ENCODE measurements at regions not wholly inside any gene's neighbourhood (a gene's known extent, or its start where the extent isn't known, plus 50 kb on each side); places are given as distances from the start of the nearest gene placed in this dataset.

- Histone ChIP-seq H3K9me2 (ENCODE audit: insufficient read depth) (no peaks in the 10 kb centered on the region), H3K4me2 (ENCODE audit: low read length) (no peak overlapping the region), H3K27me3 (ENCODE audit: insufficient read depth, low read length) (no peaks in the 10 kb centered on the region), H3K79me2 (ENCODE audit: insufficient read depth, low read length) (no peaks in the 10 kb centered on the region), H3K27ac (ENCODE audit: low read depth, low read length) (no peak overlapping the region), H3K4me1 (ENCODE audit: control insufficient read depth in 1 of 2, insufficient read depth in 2 of 2, low read length in 2 of 2) (no peaks in the 10 kb centered on the region), H3K9me3 (ENCODE audit: control insufficient read depth in 1 of 2, insufficient read depth in 1 of 2, low read depth in 1 of 2, low read length in 2 of 2) (no peaks in the 10 kb centered on the region), H4K20me1 (ENCODE audit: insufficient read depth) (no peaks in the 10 kb centered on the region), H3K4me3 (replicated peaks in 1 of 2; ENCODE audit: low read depth in 1 of 2, low read length in 2 of 2) (no peak overlapping the region), H3K36me3 (ENCODE audit: control insufficient read depth in 1 of 2, insufficient read depth in 2 of 2, low read length in 2 of 2) (no peaks in the 10 kb centered on the region), H3K9ac (ENCODE audit: low read length) (no peak overlapping the region), H2AFZ (ENCODE audit: low read depth, low read length, poor library complexity, severe bottlenecking) (no peak overlapping the region)
- POLR2A ChIA-PET, result no interaction called here
- CTCF ChIA-PET, result interaction anchor here (1.0 kb wide), 1 partner anchor 224 kb away, joined by 3 read pairs; no protein-coding TSS in a partner anchor
- no TSS peak for BruUV-seq (replicated peaks)
- intact Hi-C loops (cut with micrococcal nuclease), result no loop called here
- DNase-seq (ENCODE audit: low read depth, low spot score), result no peak
- TF ChIP-seq, protein P1, sequence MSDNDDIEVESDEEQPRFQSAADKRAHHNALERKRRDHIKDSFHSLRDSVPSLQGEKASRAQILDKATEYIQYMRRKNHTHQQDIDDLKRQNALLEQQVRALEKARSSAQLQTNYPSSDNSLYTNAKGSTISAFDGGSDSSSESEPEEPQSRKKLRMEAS (IDR thresholded peaks at IDR 0.05), result no peak
- TF ChIP-seq EZH2 (IDR thresholded peaks at IDR 0.05) (no peak), FOSL1 (IDR thresholded peaks at IDR 0.05; ENCODE audit: low read depth) (no peak), SIN3A (IDR thresholded peaks at IDR 0.05; ENCODE audit: low read depth) (no peak), CEBPB (IDR thresholded peaks at IDR 0.05; ENCODE audit: low read depth) (no peak), SRF (IDR thresholded peaks at IDR 0.05; ENCODE audit: low read depth) (no peak), POLR2AphosphoS5 (IDR thresholded peaks at IDR 0.05; ENCODE audit: low read depth, low read length) (no peak), SP1 (IDR thresholded peaks at IDR 0.05; ENCODE audit: low read depth) (no peak), POLR2A (IDR thresholded peaks at IDR 0.05; ENCODE audit: borderline replicate concordance, extremely low read depth, insufficient read depth, insufficient read length) (no peak), YY1 (IDR thresholded peaks at IDR 0.05; ENCODE audit: extremely low read depth, insufficient replicate concordance, low read depth, low read length) (no peak), CBX3 (IDR thresholded peaks at IDR 0.05; ENCODE audit: low read depth) (no peak), CTCF (IDR thresholded peaks at IDR 0.05 in 2 of 3, conservative IDR thresholded peaks at IDR 0.05 in 1 of 3; ENCODE audit: borderline replicate concordance in 1 of 3, insufficient read depth in 1 of 3, low read depth in 2 of 3, low read length in 2 of 3) (no peak), ATF3 (IDR thresholded peaks at IDR 0.05) (no peak)
- no peak for ATAC-seq
- RAD21 ChIA-PET (ENCODE audit: low non-redundant PET in 1 of 2, low total read pairs in 2 of 2, uncharacterized antibody in 2 of 2, unreplicated experiment in 2 of 2), result no interaction called here
Observed at GRCh38 chr13:21850013-21851006, 179.4 kb downstream of the FGF9 start.

Measured in HCT116 (cell line).